ENCODE measurements at regions not wholly inside any gene's neighbourhood (a gene's known extent, or its start where the extent isn't known, plus 50 kb on each side); places are given as distances from the start of the nearest gene placed in this dataset.

GRCh38 chr5:39660020-39660419, 235.2 kb upstream of the DAB2 start:
- no peak for TF ChIP-seq TAF1 (IDR thresholded peaks at IDR 0.05; ENCODE audit: low read depth, low read length)
- TF ChIP-seq POLR2A (IDR thresholded peaks at IDR 0.05; ENCODE audit: low read depth, low read length): no peak

All from GM12891 (cell line).